GM23248 (cell line): ENCODE measurements at regions not wholly inside any gene's neighbourhood (a gene's known extent, or its start where the extent isn't known, plus 50 kb on each side); places are given as distances from the start of the nearest gene placed in this dataset.

ENCODE experiments used
- DNase-seq: peaks from one replicate; pipeline ENCODE4 v3.0.0-alpha.2; 2015
- H2AFZ ChIP-seq: fragments of 200-600 bp; sonication (generic); 2 replicates; pipeline ENCODE4 v1.6.1; 2016; ENCODE audit warnings: antibody characterized with exemption
- H3F3A ChIP-seq: fragments of 200-600 bp; sonication (generic); 2 replicates; pipeline ENCODE4 v1.6.1; 2016; ENCODE audit warnings: mild to moderate bottlenecking, antibody characterized with exemption, mixed run types; ENCODE audit not compliant: insufficient read depth
- H3K27ac ChIP-seq: fragments of 200-600 bp; sonication (generic); 2 replicates; pipeline ENCODE4 v1.5.1; 2016; ENCODE audit warnings: mild to moderate bottlenecking
- H3K27me3 ChIP-seq: fragments of 200-600 bp; sonication (generic); replicated peaks from 2 replicates; pipeline ENCODE4 v1.6.1; 2016; ENCODE audit warnings: mild to moderate bottlenecking; ENCODE audit not compliant: insufficient read depth
- H3K36me3 ChIP-seq: fragments of 200-600 bp; sonication (generic); 2 replicates; pipeline ENCODE4 v1.6.1; 2016; ENCODE audit warnings: low read depth, mild to moderate bottlenecking
- H3K4me1 ChIP-seq: fragments of 200-600 bp; sonication (generic); 2 replicates; pipeline ENCODE4 v1.6.1; 2016; ENCODE audit warnings: mild to moderate bottlenecking; ENCODE audit not compliant: insufficient read depth
- H3K4me2 ChIP-seq: fragments of 200-600 bp; sonication (generic); one replicate; pipeline ENCODE4 v1.6.1; 2016; ENCODE audit warnings: mild to moderate bottlenecking; ENCODE audit not compliant: unreplicated experiment
- H3K4me3 ChIP-seq: fragments of 200-600 bp; sonication (generic); 2 replicates; pipeline ENCODE4 v1.5.1; 2016; ENCODE audit warnings: mild to moderate bottlenecking
- H3K79me2 ChIP-seq: fragments of 200-600 bp; sonication (generic); 2 replicates; pipeline ENCODE4 v1.6.1; 2016; ENCODE audit warnings: mild to moderate bottlenecking; ENCODE audit not compliant: insufficient read depth
- H3K9ac ChIP-seq: fragments of 200-600 bp; sonication (generic); 2 replicates; pipeline ENCODE4 v1.6.1; 2016; ENCODE audit warnings: mild to moderate bottlenecking
- H3K9me2 ChIP-seq: fragments of 200-600 bp; sonication (generic); 2 replicates; pipeline ENCODE4 v1.6.1; 2016; ENCODE audit warnings: mixed run types, mild to moderate bottlenecking, moderate library complexity; ENCODE audit not compliant: insufficient read depth
- H3K9me3 ChIP-seq: fragments of 200-600 bp; sonication (generic); one replicate; pipeline ENCODE4 v1.6.1; 2017; ENCODE audit warnings: low read depth
- H4K20me1 ChIP-seq: fragments of 200-600 bp; sonication (generic); 2 replicates; pipeline ENCODE4 v1.6.0; 2016; ENCODE audit not compliant: insufficient read depth
- EZH2 ChIP-seq: fragments of 200-600 bp; sonication (generic); IDR thresholded peaks from 2 replicates; pipeline ENCODE4 v1.6.1; 2018; ENCODE audit warnings: antibody characterized with exemption, mild to moderate bottlenecking; ENCODE audit not compliant: insufficient read depth, poor library complexity, severe bottlenecking
- EZH2phosphoT487 ChIP-seq: fragments of 200-600 bp; sonication (generic); IDR thresholded peaks from 2 replicates; pipeline ENCODE4 v1.6.1; 2018; ENCODE audit warnings: antibody characterized with exemption, moderate library complexity, mild to moderate bottlenecking, low read depth; ENCODE audit not compliant: insufficient read depth
- WGBS, 2 experiments: methylation state at CpG; one replicate each; pipeline ENCODE4 v1.1.6; 2015 to 2017; ENCODE audit warnings: low lambda C conversion rate in 2 of 2, low coverage in 1 of 2; ENCODE audit errors: missing lambda C conversion rate in 2 of 2; 5-methylcytosine and 5-hydroxymethylcytosine counted together
- in situ Hi-C: fragments of 300-500 bp; cut with MboI; formaldehyde crosslinking; loops from 2 replicates; pipeline ENCODE4 v1.15.0; 2020

DNA sequence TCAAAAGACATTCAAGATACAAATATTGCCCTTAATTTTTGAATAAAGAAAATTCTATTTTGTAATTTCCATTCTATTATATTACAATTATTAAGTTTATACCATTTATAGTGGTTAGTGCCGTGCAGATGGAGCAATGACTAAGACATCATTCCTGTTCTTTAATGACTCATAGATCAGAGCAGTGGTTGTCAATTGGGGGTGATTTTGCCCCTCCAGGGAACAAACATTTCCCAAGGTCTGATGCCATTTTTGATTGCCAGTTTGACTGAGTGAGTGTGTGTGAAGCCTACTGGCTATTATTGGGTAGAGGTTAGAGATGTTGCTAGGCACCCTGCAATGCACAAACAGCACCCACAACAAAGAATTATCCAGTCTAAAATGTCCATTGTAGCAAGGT is 97.9 kb upstream of the DDIT4L start:
- Histone ChIP-seq H3K9me2 (no peaks in the 10 kb centered on the region), H3K4me3 (no peak overlapping the region), H2AFZ (no peak overlapping the region), H3K36me3 (no peaks in the 10 kb centered on the region), H3K4me1 (peaks cover 38% of the 10 kb centered on the region), H3K9ac (no peak overlapping the region), H3K79me2 (no peaks in the 10 kb centered on the region), H3K9me3 (no peaks in the 10 kb centered on the region), H3K27me3 (no peaks in the 10 kb centered on the region), H4K20me1 (no peaks in the 10 kb centered on the region), H3K27ac (peak overlapping the region; percentile 80), H3F3A (peaks cover 31% of the 10 kb centered on the region), H3K4me2 (no peak overlapping the region)
- 19 to 40% methylated on average over 1 of the region's 1 CpG for WGBS, 2 experiments
- TF ChIP-seq EZH2phosphoT487 = no peak
- peak; percentile 59 for DNase-seq
- in situ Hi-C loops = no loop called here

DNA sequence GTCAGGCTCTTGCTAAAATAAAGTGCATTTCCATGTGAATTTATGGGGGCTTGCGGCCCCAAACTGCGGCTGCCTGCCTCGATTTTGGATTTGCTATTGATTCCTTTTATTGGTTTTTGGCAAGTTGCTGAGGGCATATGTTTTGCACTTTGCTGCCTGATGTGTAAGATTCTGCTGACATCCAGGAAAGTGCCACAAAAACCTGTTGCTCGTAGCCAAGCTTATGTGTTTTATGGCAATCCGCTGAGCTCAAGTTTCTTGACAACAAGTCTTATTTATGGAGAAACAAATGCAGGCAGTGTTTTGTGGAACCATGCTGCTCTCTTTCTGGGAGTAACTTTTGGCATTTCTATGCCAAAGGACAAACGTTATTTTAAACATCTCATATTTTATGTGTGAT is 97.3 kb upstream of the DDIT4L start:
- DNase-seq = no peak
- 63 to 64% methylated on average over 6 of the region's 6 CpGs for WGBS, 2 experiments
- no peak for TF ChIP-seq EZH2
- no peak for TF ChIP-seq EZH2phosphoT487
- Histone ChIP-seq H3K9ac (no peak overlapping the region), H3K27ac (no peak overlapping the region), H3K4me2 (no peak overlapping the region), H3K79me2 (no peaks in the 10 kb centered on the region), H3F3A (peaks cover 31% of the 10 kb centered on the region), H2AFZ (no peak overlapping the region), H3K27me3 (no peaks in the 10 kb centered on the region), H3K9me3 (no peaks in the 10 kb centered on the region), H3K4me1 (peaks cover 38% of the 10 kb centered on the region), H3K9me2 (no peaks in the 10 kb centered on the region), H4K20me1 (no peaks in the 10 kb centered on the region), H3K4me3 (no peak overlapping the region), H3K36me3 (no peaks in the 10 kb centered on the region)
- in situ Hi-C loops = no loop called here

DNA sequence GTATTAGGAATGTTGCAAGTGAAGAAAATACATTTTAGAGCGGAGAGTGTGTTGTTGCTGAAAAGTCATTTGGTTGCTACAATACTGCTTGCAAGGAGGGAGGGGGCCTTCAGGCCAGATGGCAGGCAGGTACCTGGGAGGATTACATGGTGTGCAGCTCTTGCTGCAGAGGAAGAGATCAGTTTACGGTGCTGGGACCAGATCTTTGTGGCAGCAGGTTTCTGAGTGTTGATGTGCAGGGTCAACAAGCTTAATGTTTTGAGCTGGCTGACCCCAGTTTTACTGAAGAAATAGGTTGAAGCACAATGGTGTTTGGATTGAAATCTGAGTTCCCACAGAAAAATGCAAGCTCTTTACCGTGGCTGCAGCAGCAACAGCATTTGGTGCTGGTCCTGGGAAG is 96.4 kb upstream of the DDIT4L start:
- TF ChIP-seq EZH2 = no peak
- no peak for TF ChIP-seq EZH2phosphoT487
- DNase-seq = no peak
- Histone ChIP-seq H2AFZ (no peak overlapping the region), H3K4me3 (no peak overlapping the region), H3K27ac (no peak overlapping the region), H3K36me3 (no peaks in the 10 kb centered on the region), H3K79me2 (no peaks in the 10 kb centered on the region), H3K4me1 (peaks cover 38% of the 10 kb centered on the region), H3K9me3 (no peaks in the 10 kb centered on the region), H3K27me3 (no peaks in the 10 kb centered on the region), H3K9me2 (no peaks in the 10 kb centered on the region), H3F3A (peaks cover 31% of the 10 kb centered on the region), H3K9ac (no peak overlapping the region), H3K4me2 (no peak overlapping the region), H4K20me1 (no peaks in the 10 kb centered on the region)
- in situ Hi-C loops = no loop called here
- 87 to 95% methylated on average over 3 of the region's 3 CpGs for WGBS, 2 experiments

DNA sequence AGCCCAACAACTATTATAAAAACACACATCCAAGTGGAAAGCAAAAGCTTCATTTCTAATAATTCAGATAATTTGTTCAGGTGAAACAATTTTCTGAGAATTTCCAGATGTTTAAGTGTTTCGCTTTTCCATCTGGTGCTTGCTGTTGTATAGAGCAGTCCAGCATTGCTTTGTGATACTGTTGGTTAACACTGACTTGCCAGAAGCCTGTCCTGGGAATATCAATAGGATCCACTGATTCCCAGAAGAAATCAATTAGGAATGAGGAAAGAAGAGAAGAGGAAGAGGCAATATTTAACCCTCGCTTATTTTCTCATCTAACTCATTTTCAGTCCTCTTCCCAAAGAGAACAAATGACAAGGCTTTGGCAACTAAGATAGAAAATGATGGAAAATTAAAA is 94.9 kb upstream of the DDIT4L start:
- no peaks in the 10 kb centered on the region for H3K27me3 ChIP-seq
- H3F3A ChIP-seq = peaks cover 19% of the 10 kb centered on the region
- no peaks in the 10 kb centered on the region for H3K9me3 ChIP-seq
- in situ Hi-C loops = no loop called here
- H3K4me3 ChIP-seq = no peak overlapping the region
- no peaks in the 10 kb centered on the region for H4K20me1 ChIP-seq
- H3K4me1 ChIP-seq = peaks cover 25% of the 10 kb centered on the region
- DNase-seq = no peak
- H3K36me3 ChIP-seq = no peaks in the 10 kb centered on the region
- H3K4me2 ChIP-seq = no peak overlapping the region
- TF ChIP-seq EZH2 = no peak
- no peak for TF ChIP-seq EZH2phosphoT487
- no peak overlapping the region for H3K9ac ChIP-seq
- no peak overlapping the region for H2AFZ ChIP-seq
- 94 to 97% methylated on average over 2 of the region's 2 CpGs for WGBS, 2 experiments
- H3K79me2 ChIP-seq = no peaks in the 10 kb centered on the region
- H3K9me2 ChIP-seq = no peaks in the 10 kb centered on the region
- no peak overlapping the region for H3K27ac ChIP-seq

DNA sequence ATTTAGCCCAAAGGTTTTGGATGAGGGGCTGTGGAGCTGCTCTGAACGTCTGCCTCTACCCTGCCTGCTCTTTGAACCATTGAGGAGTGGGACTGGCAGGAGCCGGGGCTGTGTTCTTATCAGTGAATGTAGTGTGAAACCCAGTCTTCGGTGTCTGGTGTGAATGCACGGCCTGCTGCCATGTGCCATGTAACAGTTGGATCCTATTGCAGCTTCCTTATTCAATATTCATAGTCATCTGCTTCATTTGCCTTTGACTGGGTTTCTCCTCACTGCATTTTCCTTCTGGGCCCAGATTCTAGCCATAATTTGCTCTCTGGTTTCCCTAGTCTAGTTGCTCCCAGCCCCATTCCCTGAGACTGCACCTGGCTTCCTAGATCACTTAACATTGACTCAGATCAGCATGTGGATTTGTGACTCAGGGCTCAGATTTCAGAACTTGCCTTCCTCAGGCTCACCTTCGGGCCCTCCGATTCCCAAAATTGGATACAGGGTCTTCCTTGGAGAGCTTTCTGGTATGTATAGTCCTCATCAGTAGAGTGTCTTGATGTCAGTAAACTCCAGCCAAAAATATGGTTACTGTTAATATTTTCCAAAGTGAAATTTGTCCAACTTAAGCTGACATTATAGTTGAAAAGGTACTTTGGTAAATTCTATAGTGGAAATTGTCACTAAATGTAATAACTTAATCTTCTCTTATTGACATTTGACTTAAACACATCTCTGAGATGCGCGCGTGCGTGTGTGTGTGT is 94.0 kb upstream of the DDIT4L start:
- H3K27me3 ChIP-seq = no peaks in the 10 kb centered on the region
- no peak overlapping the region for H3K4me3 ChIP-seq
- no peak overlapping the region for H3K9ac ChIP-seq
- no peaks in the 10 kb centered on the region for H3K9me2 ChIP-seq
- H3K4me2 ChIP-seq = no peak overlapping the region
- H3F3A ChIP-seq = peaks cover 11% of the 10 kb centered on the region
- no peak for TF ChIP-seq EZH2phosphoT487
- TF ChIP-seq EZH2 = no peak
- no peaks in the 10 kb centered on the region for H4K20me1 ChIP-seq
- no peaks in the 10 kb centered on the region for H3K36me3 ChIP-seq
- DNase-seq = no peak
- peaks cover 17% of the 10 kb centered on the region for H3K4me1 ChIP-seq
- H2AFZ ChIP-seq = no peak overlapping the region
- H3K27ac ChIP-seq = no peak overlapping the region
- H3K9me3 ChIP-seq = no peaks in the 10 kb centered on the region
- no peaks in the 10 kb centered on the region for H3K79me2 ChIP-seq
- in situ Hi-C loops = no loop called here
- 88 to 89% methylated on average over 10 of the region's 10 CpGs for WGBS, 2 experiments
